ENCODE measurements at regions not wholly inside any gene's neighbourhood (a gene's known extent, or its start where the extent isn't known, plus 50 kb on each side); places are given as distances from the start of the nearest gene placed in this dataset.

DNA sequence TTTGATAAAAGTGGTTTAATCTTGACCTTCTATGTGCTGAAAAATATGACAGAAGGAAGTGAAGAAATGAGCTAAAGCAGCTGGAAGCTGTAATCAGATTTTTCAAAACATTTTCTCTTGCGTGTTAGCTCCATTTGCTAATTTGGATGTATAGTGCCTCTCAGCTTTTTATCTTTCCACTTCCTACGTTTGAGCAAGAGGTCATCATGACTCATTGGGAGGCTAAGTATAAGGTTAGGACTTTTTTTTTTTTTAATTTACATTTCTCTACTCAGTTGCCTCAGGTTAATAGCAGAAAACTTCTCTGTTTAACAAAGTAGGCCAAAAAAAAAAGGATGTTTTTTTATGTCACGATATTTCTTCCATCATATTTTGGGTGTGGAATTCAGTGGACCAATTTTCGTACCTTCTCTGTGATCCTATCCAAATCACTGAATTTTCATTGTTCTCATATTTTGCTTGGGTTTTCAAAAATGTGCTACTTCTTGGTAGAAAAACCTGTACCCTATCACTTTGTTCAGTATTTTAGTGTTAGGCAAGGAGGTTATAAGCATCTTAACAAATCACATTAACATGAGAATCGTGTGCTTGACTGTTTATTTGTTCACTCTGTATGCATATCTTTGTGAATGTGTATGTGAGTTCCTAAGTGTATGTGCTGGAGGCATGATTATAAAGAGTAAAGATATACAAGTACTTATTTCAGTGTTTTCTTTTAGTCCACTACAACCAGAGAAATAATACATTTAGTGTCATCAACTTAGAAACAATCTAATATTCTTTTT is 1028.3 kb upstream of the EYS start:
- DNase-seq (no peak), ATAC-seq (ENCODE audit: low read depth) (no peak)
- no peak overlapping the region for H3K27ac Mint-ChIP-seq
- no peaks in the 10 kb centered on the region for H3K36me3 Mint-ChIP-seq (ENCODE audit: low read depth)
- intact Hi-C loops (cut with micrococcal nuclease) = no loop called here
- ChIA-PET POLR2A (no interaction called here), CTCF (no interaction called here)
- no peaks in the 10 kb centered on the region for H3K4me1 Mint-ChIP-seq
- peaks cover 7% of the 10 kb centered on the region for H3K9me3 Mint-ChIP-seq
- H3K4me3 Mint-ChIP-seq = no peak overlapping the region
- TF ChIP-seq, protein P1, sequence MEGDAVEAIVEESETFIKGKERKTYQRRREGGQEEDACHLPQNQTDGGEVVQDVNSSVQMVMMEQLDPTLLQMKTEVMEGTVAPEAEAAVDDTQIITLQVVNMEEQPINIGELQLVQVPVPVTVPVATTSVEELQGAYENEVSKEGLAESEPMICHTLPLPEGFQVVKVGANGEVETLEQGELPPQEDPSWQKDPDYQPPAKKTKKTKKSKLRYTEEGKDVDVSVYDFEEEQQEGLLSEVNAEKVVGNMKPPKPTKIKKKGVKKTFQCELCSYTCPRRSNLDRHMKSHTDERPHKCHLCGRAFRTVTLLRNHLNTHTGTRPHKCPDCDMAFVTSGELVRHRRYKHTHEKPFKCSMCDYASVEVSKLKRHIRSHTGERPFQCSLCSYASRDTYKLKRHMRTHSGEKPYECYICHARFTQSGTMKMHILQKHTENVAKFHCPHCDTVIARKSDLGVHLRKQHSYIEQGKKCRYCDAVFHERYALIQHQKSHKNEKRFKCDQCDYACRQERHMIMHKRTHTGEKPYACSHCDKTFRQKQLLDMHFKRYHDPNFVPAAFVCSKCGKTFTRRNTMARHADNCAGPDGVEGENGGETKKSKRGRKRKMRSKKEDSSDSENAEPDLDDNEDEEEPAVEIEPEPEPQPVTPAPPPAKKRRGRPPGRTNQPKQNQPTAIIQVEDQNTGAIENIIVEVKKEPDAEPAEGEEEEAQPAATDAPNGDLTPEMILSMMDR (IDR thresholded peaks at IDR 0.05) = no peak
- no peaks in the 10 kb centered on the region for H3K27me3 Mint-ChIP-seq

DNA sequence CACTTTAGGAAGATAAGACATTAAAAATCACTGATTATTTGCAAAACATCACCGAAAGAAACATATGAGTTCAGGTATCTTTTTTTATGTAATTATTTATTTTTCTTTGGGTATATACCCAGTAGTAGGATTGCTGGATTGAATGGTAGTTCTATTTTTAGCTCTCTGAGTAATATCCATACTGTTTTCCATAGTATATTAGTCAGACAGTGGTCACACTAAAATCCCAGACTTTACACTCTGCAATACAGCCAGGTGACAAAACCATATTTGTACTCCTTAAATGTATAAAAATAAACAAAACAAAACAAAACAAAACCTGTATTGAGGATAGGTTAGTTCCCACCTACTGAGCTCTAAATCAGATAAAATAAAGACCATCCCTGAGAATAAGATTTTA is 1024.3 kb upstream of the EYS start:
- Mint-ChIP-seq H3K4me3 (no peak overlapping the region), H3K27me3 (no peaks in the 10 kb centered on the region), H3K27ac (no peak overlapping the region), H3K36me3 (ENCODE audit: low read depth) (no peaks in the 10 kb centered on the region), H3K4me1 (no peaks in the 10 kb centered on the region), H3K9me3 (peaks cover 4% of the 10 kb centered on the region)
- ChIA-PET CTCF (no interaction called here), POLR2A (no interaction called here)
- TF ChIP-seq, protein P1 (IDR thresholded peaks at IDR 0.05) = no peak
- intact Hi-C loops (cut with micrococcal nuclease) = no loop called here
- DNase-seq = no peak
- ATAC-seq (ENCODE audit: low read depth) = no peak

DNA sequence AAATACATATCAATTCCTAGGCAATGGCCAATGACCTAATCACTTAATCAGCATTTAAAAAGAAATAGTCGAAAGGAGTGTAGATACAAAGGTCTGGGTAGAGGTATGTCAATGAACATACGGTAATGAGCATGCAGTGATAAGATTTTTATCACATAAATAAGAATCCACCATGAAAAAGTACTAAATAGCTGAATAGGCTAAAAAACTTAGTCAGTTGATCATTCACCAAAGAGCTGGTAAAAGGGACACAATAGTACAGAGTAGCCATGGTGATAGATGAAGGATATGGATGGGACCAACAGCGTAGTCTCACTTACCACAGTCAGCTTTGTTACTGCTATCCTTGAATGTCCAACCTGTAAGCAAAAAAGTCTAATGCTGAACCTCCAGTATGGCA is 1018.6 kb upstream of the EYS start:
- ChIA-PET POLR2A (no interaction called here), CTCF (no interaction called here)
- intact Hi-C loops (cut with micrococcal nuclease) = no loop called here
- TF ChIP-seq, protein P1 (IDR thresholded peaks at IDR 0.05) = no peak
- Mint-ChIP-seq H3K4me3 (no peak overlapping the region), H3K27me3 (no peaks in the 10 kb centered on the region), H3K9me3 (peaks cover 8% of the 10 kb centered on the region), H3K36me3 (ENCODE audit: low read depth) (no peaks in the 10 kb centered on the region), H3K27ac (no peak overlapping the region), H3K4me1 (no peaks in the 10 kb centered on the region)
- DNase-seq = no peak
- ATAC-seq (ENCODE audit: low read depth) = no peak

DNA sequence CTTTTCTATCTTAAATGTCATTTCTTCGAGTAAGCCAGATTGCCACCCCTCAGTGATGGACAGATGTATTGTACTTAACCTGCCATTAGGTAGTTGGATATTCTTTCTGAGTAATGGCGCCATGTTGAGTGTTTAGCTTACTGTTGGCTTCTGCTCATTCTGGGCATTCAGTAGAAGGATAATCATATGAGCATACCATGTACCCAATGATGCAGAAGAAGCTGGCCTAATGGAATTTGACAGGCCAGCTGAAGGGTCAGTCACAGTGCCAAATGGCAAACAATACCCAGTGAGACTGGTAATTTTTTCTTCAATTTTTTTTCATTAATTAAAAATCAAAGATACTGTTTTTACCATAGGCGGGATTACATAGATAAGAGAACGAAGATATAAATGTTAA is 1010.8 kb upstream of the EYS start:
- ChIA-PET CTCF (no interaction called here), POLR2A (no interaction called here)
- intact Hi-C loops (cut with micrococcal nuclease) = no loop called here
- TF ChIP-seq, protein P1 (IDR thresholded peaks at IDR 0.05) = no peak
- H3K27ac Mint-ChIP-seq = no peak overlapping the region
- H3K4me1 Mint-ChIP-seq = no peaks in the 10 kb centered on the region
- DNase-seq (no peak), ATAC-seq (ENCODE audit: low read depth) (no peak)
- peaks cover 6% of the 10 kb centered on the region for H3K9me3 Mint-ChIP-seq
- H3K36me3 Mint-ChIP-seq (ENCODE audit: low read depth) = no peaks in the 10 kb centered on the region
- no peak overlapping the region for H3K4me3 Mint-ChIP-seq
- H3K27me3 Mint-ChIP-seq = no peaks in the 10 kb centered on the region

DNA sequence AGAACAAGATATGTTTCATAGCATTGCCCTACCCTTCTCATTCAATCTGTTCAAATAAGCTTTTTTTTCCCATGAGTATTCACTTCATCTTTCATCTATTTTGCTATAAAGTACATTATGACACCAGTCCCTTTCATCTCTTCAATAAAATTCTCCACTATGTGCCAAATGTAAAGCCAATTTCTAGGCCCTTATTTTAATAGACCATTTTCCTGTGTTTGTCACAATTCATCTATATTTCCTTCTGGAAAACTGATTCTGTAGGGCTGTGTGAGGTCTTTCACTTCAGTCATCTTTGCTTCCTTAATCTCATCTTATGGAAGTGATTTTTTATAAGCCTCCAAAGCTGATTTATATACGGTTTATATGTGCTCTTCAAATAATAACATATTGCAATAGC is 992.4 kb upstream of the EYS start:
- intact Hi-C loops (cut with micrococcal nuclease) = no loop called here
- no peak overlapping the region for H3K27ac Mint-ChIP-seq
- TF ChIP-seq, protein P1 (IDR thresholded peaks at IDR 0.05) = no peak
- DNase-seq (no peak), ATAC-seq (ENCODE audit: low read depth) (no peak)
- ChIA-PET CTCF (no interaction called here), POLR2A (no interaction called here)
- no peak overlapping the region for H3K4me3 Mint-ChIP-seq
- H3K9me3 Mint-ChIP-seq = peaks cover 6% of the 10 kb centered on the region
- H3K4me1 Mint-ChIP-seq = no peaks in the 10 kb centered on the region
- no peaks in the 10 kb centered on the region for H3K27me3 Mint-ChIP-seq
- H3K36me3 Mint-ChIP-seq (ENCODE audit: low read depth) = no peaks in the 10 kb centered on the region

Data from activated B cell treated with CpG ODN at 0.5 μM for 24 hours (primary cell).